ENCODE measurements at regions not wholly inside any gene's neighbourhood (a gene's known extent, or its start where the extent isn't known, plus 50 kb on each side); places are given as distances from the start of the nearest gene placed in this dataset.

- TF ChIP-seq, protein P1, sequence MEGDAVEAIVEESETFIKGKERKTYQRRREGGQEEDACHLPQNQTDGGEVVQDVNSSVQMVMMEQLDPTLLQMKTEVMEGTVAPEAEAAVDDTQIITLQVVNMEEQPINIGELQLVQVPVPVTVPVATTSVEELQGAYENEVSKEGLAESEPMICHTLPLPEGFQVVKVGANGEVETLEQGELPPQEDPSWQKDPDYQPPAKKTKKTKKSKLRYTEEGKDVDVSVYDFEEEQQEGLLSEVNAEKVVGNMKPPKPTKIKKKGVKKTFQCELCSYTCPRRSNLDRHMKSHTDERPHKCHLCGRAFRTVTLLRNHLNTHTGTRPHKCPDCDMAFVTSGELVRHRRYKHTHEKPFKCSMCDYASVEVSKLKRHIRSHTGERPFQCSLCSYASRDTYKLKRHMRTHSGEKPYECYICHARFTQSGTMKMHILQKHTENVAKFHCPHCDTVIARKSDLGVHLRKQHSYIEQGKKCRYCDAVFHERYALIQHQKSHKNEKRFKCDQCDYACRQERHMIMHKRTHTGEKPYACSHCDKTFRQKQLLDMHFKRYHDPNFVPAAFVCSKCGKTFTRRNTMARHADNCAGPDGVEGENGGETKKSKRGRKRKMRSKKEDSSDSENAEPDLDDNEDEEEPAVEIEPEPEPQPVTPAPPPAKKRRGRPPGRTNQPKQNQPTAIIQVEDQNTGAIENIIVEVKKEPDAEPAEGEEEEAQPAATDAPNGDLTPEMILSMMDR (IDR thresholded peaks at IDR 0.05 in 2 of 3, conservative IDR thresholded peaks at IDR 0.05 in 1 of 3; ENCODE audit: borderline replicate concordance in 1 of 3, insufficient read depth in 1 of 3, low read depth in 2 of 3, low read length in 2 of 3), result no peak
- no peak for TF ChIP-seq POLR2A (IDR thresholded peaks at IDR 0.05; ENCODE audit: borderline replicate concordance, extremely low read depth, insufficient read depth, insufficient read length)
- TF ChIP-seq EGR1 (IDR thresholded peaks at IDR 0.05; ENCODE audit: low read depth), result no peak
- TF ChIP-seq EZH2 (IDR thresholded peaks at IDR 0.05), result no peak
- no peak for TF ChIP-seq REST (IDR thresholded peaks at IDR 0.05; ENCODE audit: low read depth)
- TF ChIP-seq RAD21 (IDR thresholded peaks at IDR 0.05; ENCODE audit: low read depth), result no peak
- no peak for TF ChIP-seq POLR2AphosphoS5 (IDR thresholded peaks at IDR 0.05; ENCODE audit: low read depth, low read length)
- TF ChIP-seq ATF3 (IDR thresholded peaks at IDR 0.05), result no peak
- no peak for TF ChIP-seq JUND (IDR thresholded peaks at IDR 0.05)
- TF ChIP-seq EZH2phosphoT487 (IDR thresholded peaks at IDR 0.05; ENCODE audit: borderline replicate concordance), result no peak
These were observed 229.5 kb downstream of the TOMM20 start for GRCh38 chr1:234899041-234899729.
